ENCODE measurements at regions not wholly inside any gene's neighbourhood (a gene's known extent, or its start where the extent isn't known, plus 50 kb on each side); places are given as distances from the start of the nearest gene placed in this dataset.

- Histone ChIP-seq H3F3A (ENCODE audit: insufficient read depth, low read length) (no peaks in the 10 kb centered on the region), H3K9me2 (ENCODE audit: low read depth, low read length) (no peaks in the 10 kb centered on the region), H3K27me3 (ENCODE audit: insufficient read depth, low read length) (no peaks in the 10 kb centered on the region), H2AFZ (ENCODE audit: low read length) (no peak overlapping the region), H3K4me3 (ENCODE audit: low read depth, low read length, poor library complexity, severe bottlenecking) (no peak overlapping the region), H3K4me2 (ENCODE audit: low read length) (no peak overlapping the region), H3K4me1 (ENCODE audit: insufficient read depth, low read length, severe bottlenecking) (no peaks in the 10 kb centered on the region), H3K36me3 (ENCODE audit: insufficient read depth, low read length) (no peaks in the 10 kb centered on the region), H3K9me3 (ENCODE audit: low read length) (no peaks in the 10 kb centered on the region), H3K9ac (ENCODE audit: low read length) (no peak overlapping the region), H3K27ac (ENCODE audit: low read depth, low read length, poor library complexity, severe bottlenecking) (no peak overlapping the region), H3K79me2 (ENCODE audit: insufficient read depth, low read length) (no peaks in the 10 kb centered on the region), H4K20me1 (ENCODE audit: insufficient read depth, low read length) (no peaks in the 10 kb centered on the region)
- no peak for TF ChIP-seq CTCF (IDR thresholded peaks at IDR 0.05; ENCODE audit: low read length)
- no peak for TF ChIP-seq EZH2 (IDR thresholded peaks at IDR 0.05; ENCODE audit: borderline replicate concordance, low read length)
Observed at GRCh38 chr3:14282001-14282705, 103.5 kb downstream of the LSM3 start.

GRCh38 chr3:14282706-14283075 lies 104.1 kb downstream of the LSM3 start:
- H3K4me3 ChIP-seq (ENCODE audit: low read depth, low read length, poor library complexity, severe bottlenecking): no peak overlapping the region
- TF ChIP-seq EZH2 (IDR thresholded peaks at IDR 0.05; ENCODE audit: borderline replicate concordance, low read length): no peak
- no peak for TF ChIP-seq CTCF (IDR thresholded peaks at IDR 0.05; ENCODE audit: low read length)
- no peak overlapping the region for H3K9ac ChIP-seq (ENCODE audit: low read length)
- H3K27ac ChIP-seq (ENCODE audit: low read depth, low read length, poor library complexity, severe bottlenecking): no peak overlapping the region
- H3K9me3 ChIP-seq (ENCODE audit: low read length): no peaks in the 10 kb centered on the region
- no peaks in the 10 kb centered on the region for H3K9me2 ChIP-seq (ENCODE audit: low read depth, low read length)
- no peaks in the 10 kb centered on the region for H3K36me3 ChIP-seq (ENCODE audit: insufficient read depth, low read length)
- H3F3A ChIP-seq (ENCODE audit: insufficient read depth, low read length): no peaks in the 10 kb centered on the region
- no peaks in the 10 kb centered on the region for H3K4me1 ChIP-seq (ENCODE audit: insufficient read depth, low read length, severe bottlenecking)
- H3K79me2 ChIP-seq (ENCODE audit: insufficient read depth, low read length): no peaks in the 10 kb centered on the region
- H3K4me2 ChIP-seq (ENCODE audit: low read length): no peak overlapping the region
- no peak overlapping the region for H2AFZ ChIP-seq (ENCODE audit: low read length)
- no peaks in the 10 kb centered on the region for H3K27me3 ChIP-seq (ENCODE audit: insufficient read depth, low read length)
- H4K20me1 ChIP-seq (ENCODE audit: insufficient read depth, low read length): no peaks in the 10 kb centered on the region

- no peak for TF ChIP-seq EZH2 (IDR thresholded peaks at IDR 0.05; ENCODE audit: borderline replicate concordance, low read length)
- no peak for TF ChIP-seq CTCF (IDR thresholded peaks at IDR 0.05; ENCODE audit: low read length)
- no peak overlapping the region for H2AFZ ChIP-seq (ENCODE audit: low read length)
- no peak overlapping the region for H3K4me2 ChIP-seq (ENCODE audit: low read length)
- no peaks in the 10 kb centered on the region for H4K20me1 ChIP-seq (ENCODE audit: insufficient read depth, low read length)
- no peak overlapping the region for H3K27ac ChIP-seq (ENCODE audit: low read depth, low read length, poor library complexity, severe bottlenecking)
- no peaks in the 10 kb centered on the region for H3K9me2 ChIP-seq (ENCODE audit: low read depth, low read length)
- H3K9me3 ChIP-seq (ENCODE audit: low read length): no peaks in the 10 kb centered on the region
- no peaks in the 10 kb centered on the region for H3K27me3 ChIP-seq (ENCODE audit: insufficient read depth, low read length)
- H3K4me1 ChIP-seq (ENCODE audit: insufficient read depth, low read length, severe bottlenecking): no peaks in the 10 kb centered on the region
- H3K4me3 ChIP-seq (ENCODE audit: low read depth, low read length, poor library complexity, severe bottlenecking): no peak overlapping the region
- no peaks in the 10 kb centered on the region for H3K36me3 ChIP-seq (ENCODE audit: insufficient read depth, low read length)
- H3K9ac ChIP-seq (ENCODE audit: low read length): no peak overlapping the region
- no peaks in the 10 kb centered on the region for H3F3A ChIP-seq (ENCODE audit: insufficient read depth, low read length)
- no peaks in the 10 kb centered on the region for H3K79me2 ChIP-seq (ENCODE audit: insufficient read depth, low read length)
Observed at GRCh38 chr3:14283092-14283812, 104.6 kb downstream of the LSM3 start.
